ENCODE measurements at regions not wholly inside any gene's neighbourhood (a gene's known extent, or its start where the extent isn't known, plus 50 kb on each side); places are given as distances from the start of the nearest gene placed in this dataset.

DNA sequence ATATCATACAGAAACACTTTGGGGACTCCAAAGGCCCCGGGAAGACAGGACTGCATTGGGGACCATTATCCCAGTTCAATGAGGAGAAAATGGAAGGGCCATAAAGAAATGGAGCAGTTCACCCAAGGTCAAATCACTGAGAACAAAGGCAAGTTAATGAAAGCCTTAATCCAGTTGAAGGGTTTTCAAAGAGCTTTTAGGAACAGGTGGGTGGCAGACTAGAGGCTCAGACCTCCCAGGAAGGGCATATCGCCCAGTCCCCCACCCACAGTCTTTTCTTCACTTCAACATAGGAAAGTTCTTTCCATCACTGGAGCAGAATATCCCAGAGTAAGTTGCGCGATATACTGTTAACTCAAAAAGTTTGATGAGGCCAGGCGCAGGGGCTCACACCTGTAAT lies 136.1 kb upstream of the CCND2 start:
- Histone ChIP-seq H3K36me3 (no peaks in the 10 kb centered on the region), H3K4me1 (no peaks in the 10 kb centered on the region), H3K9me3 (no peaks in the 10 kb centered on the region), H3K4me3 (no peak overlapping the region), H3K27me3 (no peaks in the 10 kb centered on the region), H3K27ac (no peak overlapping the region)
- DNase-seq (ENCODE audit: extremely low spot score in 2 of 2): no peak
- no peak for TF ChIP-seq POLR2AphosphoS5 (IDR thresholded peaks at IDR 0.05; ENCODE audit: insufficient read depth in 1 of 2, low read depth in 1 of 2)
- intact Hi-C loops (cut with DNase I): no loop called here

DNA sequence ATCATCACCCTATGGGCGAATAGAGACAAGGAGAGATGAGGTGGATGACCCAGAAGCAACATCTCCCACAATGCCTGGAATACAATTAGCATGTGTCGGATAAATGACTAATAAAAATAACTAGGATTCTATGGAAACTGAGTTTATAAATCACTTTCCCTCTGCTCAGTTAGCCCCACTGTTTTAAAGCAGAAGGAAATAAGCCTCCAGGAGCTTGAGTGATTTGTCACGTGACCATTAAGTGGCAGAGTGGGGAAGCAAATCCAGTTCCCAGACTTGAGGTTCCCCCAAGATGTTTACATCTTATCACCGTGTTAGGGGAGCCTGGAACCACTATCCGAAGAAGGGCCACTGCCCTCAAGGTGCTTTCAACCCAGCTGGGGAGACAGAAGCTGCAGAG lies 136.5 kb upstream of the CCND2 start:
- no peak overlapping the region for H3K27ac ChIP-seq
- intact Hi-C loops (cut with DNase I): no loop called here

DNA sequence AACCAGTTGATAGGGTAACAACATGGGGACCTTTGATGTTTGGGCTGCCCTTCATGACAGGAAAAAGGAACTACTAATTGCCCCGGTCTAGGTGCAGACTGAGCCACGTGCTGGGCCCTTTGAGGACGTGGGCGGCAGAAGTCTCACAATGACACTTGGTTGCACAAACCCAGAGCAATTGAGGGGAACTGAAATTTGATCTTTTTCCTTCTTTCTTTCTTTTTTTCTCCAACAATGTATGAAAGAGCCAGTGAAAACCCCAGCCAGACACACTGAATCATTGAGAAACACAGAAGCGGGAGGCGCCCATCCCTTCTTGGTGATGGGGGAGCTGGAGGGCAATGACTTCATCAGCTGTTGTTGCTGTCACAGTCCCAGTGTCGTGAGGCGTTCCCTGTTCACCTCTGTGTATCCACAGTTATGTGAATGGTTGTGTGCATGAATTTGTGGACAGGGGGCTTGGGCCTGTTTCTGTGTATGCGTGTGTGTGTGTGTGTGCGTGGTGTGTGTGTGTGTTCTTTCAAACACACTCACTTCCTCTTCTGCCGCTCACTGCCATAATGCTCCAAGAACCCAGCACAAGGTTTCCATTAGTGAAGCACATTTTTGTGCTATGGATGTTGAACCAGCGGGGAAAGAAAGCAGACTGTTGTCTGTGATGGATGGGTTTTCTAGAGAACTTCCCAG lies 137.5 kb upstream of the CCND2 start:
- TF ChIP-seq CTCF (IDR thresholded peaks at IDR 0.05) (no peak), POLR2AphosphoS5 (IDR thresholded peaks at IDR 0.05; ENCODE audit: insufficient read depth in 1 of 2, low read depth in 1 of 2) (no peak), POLR2A (IDR thresholded peaks at IDR 0.05) (no peak)
- H3K27me3 ChIP-seq: no peaks in the 10 kb centered on the region
- H3K36me3 ChIP-seq: no peaks in the 10 kb centered on the region
- H3K4me3 ChIP-seq: no peak overlapping the region
- no peaks in the 10 kb centered on the region for H3K4me1 ChIP-seq
- no peak for DNase-seq (ENCODE audit: extremely low spot score in 2 of 2)
- intact Hi-C loops (cut with DNase I): no loop called here
- H3K9me3 ChIP-seq: no peaks in the 10 kb centered on the region
- no peak overlapping the region for H3K27ac ChIP-seq

More for the DNA sequence above, 136.5 kb upstream of the CCND2 start:
- Histone ChIP-seq H3K9me3 (no peaks in the 10 kb centered on the region), H3K36me3 (no peaks in the 10 kb centered on the region), H3K27me3 (no peaks in the 10 kb centered on the region), H3K4me3 (no peak overlapping the region), H3K4me1 (no peaks in the 10 kb centered on the region)
- no peak for DNase-seq (ENCODE audit: extremely low spot score in 2 of 2)
- TF ChIP-seq CTCF (IDR thresholded peaks at IDR 0.05) (no peak), POLR2A (IDR thresholded peaks at IDR 0.05) (no peak), POLR2AphosphoS5 (IDR thresholded peaks at IDR 0.05; ENCODE audit: insufficient read depth in 1 of 2, low read depth in 1 of 2) (no peak)

GRCh38 chr12:4134448-4135263 lies 138.9 kb upstream of the CCND2 start:
- no peak for TF ChIP-seq CTCF (IDR thresholded peaks at IDR 0.05)
- TF ChIP-seq POLR2A (IDR thresholded peaks at IDR 0.05): no peak
- TF ChIP-seq POLR2AphosphoS5 (IDR thresholded peaks at IDR 0.05; ENCODE audit: insufficient read depth in 1 of 2, low read depth in 1 of 2): no peak
- Histone ChIP-seq H3K27me3 (no peaks in the 10 kb centered on the region), H3K4me3 (no peak overlapping the region), H3K9me3 (no peaks in the 10 kb centered on the region), H3K27ac (no peak overlapping the region), H3K36me3 (no peaks in the 10 kb centered on the region), H3K4me1 (no peaks in the 10 kb centered on the region)
- intact Hi-C loops (cut with DNase I): no loop called here
- DNase-seq (ENCODE audit: extremely low spot score in 2 of 2): no peak

GRCh38 chr12:4133636-4134447 lies 139.7 kb upstream of the CCND2 start:
- intact Hi-C loops (cut with DNase I): no loop called here
- H3K9me3 ChIP-seq: no peaks in the 10 kb centered on the region
- DNase-seq (ENCODE audit: extremely low spot score in 2 of 2): no peak
- H3K4me1 ChIP-seq: no peaks in the 10 kb centered on the region
- no peak overlapping the region for H3K4me3 ChIP-seq
- no peaks in the 10 kb centered on the region for H3K27me3 ChIP-seq
- H3K36me3 ChIP-seq: no peaks in the 10 kb centered on the region
- H3K27ac ChIP-seq: no peak overlapping the region
- TF ChIP-seq CTCF (IDR thresholded peaks at IDR 0.05) (no peak), POLR2A (IDR thresholded peaks at IDR 0.05) (no peak), POLR2AphosphoS5 (IDR thresholded peaks at IDR 0.05; ENCODE audit: insufficient read depth in 1 of 2, low read depth in 1 of 2) (no peak)
